K562 (cell line): ENCODE measurements at regions not wholly inside any gene's neighbourhood (a gene's known extent, or its start where the extent isn't known, plus 50 kb on each side); places are given as distances from the start of the nearest gene placed in this dataset.

Experiments
- ATAC-seq: fragments of 200-7000 bp; cut with Tn5 transposase; 3 replicates; pipeline ENCODE4 v1.9.1; 2020; ENCODE audit warnings: moderate library complexity
- BruUV-seq: library from RNA; stranded (reverse); fragments of 400-500 nt; replicated peaks from 2 replicates; lab custom pipeline; 2021; lab: Mats Ljungman, UMichigan
- CTCF ChIA-PET: fragments of 300-600 bp; formaldehyde crosslinking; extraction: SDS; loops from one replicate; lab custom pipeline; 2021; ENCODE audit warnings: low intra/inter-chr PET ratio; lab: Yijun Ruan, JAX
- POLR2A ChIA-PET: fragments of 300-600, 350-650 bp; sonication (Branson Sonifier 250); formaldehyde crosslinking; extraction: SDS; loops from one replicate; lab custom pipeline; 2021; ENCODE audit warnings: antibody characterized with exemption, inconsistent platforms; lab: Yijun Ruan, JAX
- DNase-seq, 4 experiments: peaks; one replicate each; pipeline versions ENCODE4 v3.0.0 to v3.0.0-alpha.2; 2011 to 2018; ENCODE audit warnings: low spot score in 3 of 4, mixed read lengths in 3 of 4; ENCODE audit errors: extremely low read depth in 1 of 4
- FAIRE-seq: peaks from 2 replicates; lab custom pipeline; 2011; peaks lifted over from hg19 to GRCh38; lab: Jason Lieb, UNC
- H2AFZ ChIP-seq: 2 replicates; pipeline ENCODE4 v1.6.0; 2011; ENCODE audit warnings: low read depth, low read length, control low read depth, inconsistent platforms
- H3K27ac ChIP-seq: fragments of 200-600 bp; 3 replicates; pipeline ENCODE4 v1.8.0; 2011; ENCODE audit warnings: low read depth, mild to moderate bottlenecking, control low read depth, inconsistent platforms, low read length, moderate library complexity, mixed read lengths; ENCODE audit errors: extremely low read depth
- H3K27me3 ChIP-seq, 2 experiments: fragments of 300-600 bp in 1 of 2; 2 replicates in 1 of 2; 3 replicates in 1 of 2; pipeline versions ENCODE4 v1.6.0 to v1.8.0; 2011; ENCODE audit warnings: inconsistent platforms in 2 of 2, low read length in 2 of 2, mild to moderate bottlenecking in 1 of 2, mixed read lengths in 1 of 2, moderate library complexity in 1 of 2; ENCODE audit not compliant: control insufficient read depth in 2 of 2, insufficient read depth in 2 of 2
- H3K36me3 ChIP-seq: fragments of 300-600 bp; 3 replicates; pipeline ENCODE4 v1.8.0; 2011; ENCODE audit warnings: mild to moderate bottlenecking, low read length, inconsistent platforms; ENCODE audit not compliant: control insufficient read depth, insufficient read depth
- H3K4me1 ChIP-seq, 2 experiments: fragments of 200-600 bp in 1 of 2; replicated peaks in 1 of 2; 2 replicates in 1 of 2; 3 replicates in 1 of 2; pipeline versions ENCODE4 v1.5.1 to v1.8.0; 2011; ENCODE audit warnings: inconsistent platforms in 2 of 2, low read length in 2 of 2, mild to moderate bottlenecking in 1 of 2, mixed read lengths in 1 of 2, moderate library complexity in 1 of 2; ENCODE audit not compliant: control insufficient read depth in 2 of 2, insufficient read depth in 2 of 2
- H3K4me2 ChIP-seq: 2 replicates; pipeline ENCODE4 v1.6.1; 2011; ENCODE audit warnings: low read length, control low read depth, inconsistent platforms, mixed read lengths; ENCODE audit not compliant: insufficient read depth
- H3K4me3 ChIP-seq: fragments of 200-600 bp; sonication (generic), shearing (Covaris generic); 2 replicates; pipeline ENCODE4 v1.5.1; 2016; ENCODE audit warnings: control low read depth, inconsistent platforms
- H3K79me2 ChIP-seq: fragments of 200-600 bp; 3 replicates; pipeline ENCODE4 v1.8.0; 2011; ENCODE audit warnings: low read length, inconsistent platforms; ENCODE audit not compliant: control insufficient read depth, insufficient read depth
- H3K9ac ChIP-seq, 2 experiments: 2 replicates each; pipeline versions ENCODE4 v1.6.0 to v1.6.1; 2011; ENCODE audit warnings: low read depth in 2 of 2, low read length in 2 of 2, control low read depth in 1 of 2, inconsistent platforms in 1 of 2, mild to moderate bottlenecking in 1 of 2, mixed read lengths in 1 of 2; ENCODE audit not compliant: insufficient read depth in 1 of 2
- H3K9me1 ChIP-seq: one replicate; pipeline ENCODE4 v1.6.0; 2011; ENCODE audit warnings: inconsistent platforms, mild to moderate bottlenecking, low read length, moderate library complexity; ENCODE audit not compliant: control insufficient read depth, insufficient read depth
- H3K9me3 ChIP-seq: replicated peaks from 2 replicates; pipeline ENCODE4 v1.5.1; 2011; ENCODE audit warnings: low read depth, low read length, inconsistent platforms; ENCODE audit not compliant: control insufficient read depth, insufficient read depth
- H4K20me1 ChIP-seq: replicated peaks from 2 replicates; pipeline ENCODE4 v1.6.1; 2011; ENCODE audit warnings: low read length, inconsistent platforms, mixed read lengths; ENCODE audit not compliant: control insufficient read depth, insufficient read depth
- AFF1 ChIP-seq, 2 experiments: fragments of 450-650 bp; IDR thresholded peaks; 2 replicates each; pipeline ENCODE4 v1.6.1; 2018; ENCODE audit warnings: mild to moderate bottlenecking in 2 of 2, low read depth in 1 of 2; ENCODE audit not compliant: partially characterized antibody in 2 of 2
- CBFB ChIP-seq: sonication (generic); formaldehyde crosslinking; IDR thresholded peaks from 2 replicates; pipeline ENCODE4 v1.4.0; 2020; ENCODE audit warnings: mild to moderate bottlenecking, missing genetic modification reagents
- CBX2 ChIP-seq: fragments of 200-600 bp; sonication (generic); IDR thresholded peaks from one replicate; pipeline ENCODE4 v1.6.1; 2012; ENCODE audit warnings: mild to moderate bottlenecking, low read length, inconsistent platforms; ENCODE audit not compliant: insufficient read depth, poor library complexity, severe bottlenecking
- CCNT2 ChIP-seq: IDR thresholded peaks from 2 replicates; pipeline ENCODE4 v1.6.1; 2011; ENCODE audit warnings: borderline replicate concordance, low read depth, mild to moderate bottlenecking, moderate library complexity, mixed read lengths, low read length; ENCODE audit not compliant: insufficient read length; ENCODE audit errors: extremely low read depth
- ELF2 ChIP-seq: fragments of 250-450 bp; sonication (Bioruptor Pico); IDR thresholded peaks from 2 replicates; pipeline ENCODE4 v1.5.0; 2021; ENCODE audit warnings: mild to moderate bottlenecking
- HDAC8 ChIP-seq: fragments of 450-650 bp; IDR thresholded peaks from 2 replicates; pipeline ENCODE4 v1.6.1; 2016; ENCODE audit warnings: mild to moderate bottlenecking, missing genetic modification characterization, moderate library complexity, missing compliant biosample characterization
- NCOR1 ChIP-seq: fragments of 450-650 bp; IDR thresholded peaks from 2 replicates; pipeline ENCODE4 v1.6.1; 2016; ENCODE audit warnings: mild to moderate bottlenecking, moderate library complexity
- POLR2AphosphoS5 ChIP-seq: IDR thresholded peaks from 2 replicates; pipeline ENCODE4 v1.6.1; 2011; ENCODE audit warnings: mild to moderate bottlenecking, low read depth, low read length, moderate library complexity; ENCODE audit not compliant: control insufficient read depth, insufficient read depth
- RBM39 ChIP-seq: fragments of 200-400 bp; formaldehyde crosslinking; optimal IDR thresholded peaks from 2 replicates; pipeline ENCODE3; 2018; ENCODE audit warnings: low read depth, low read length
- RUNX1 ChIP-seq: sonication (generic); IDR thresholded peaks from 2 replicates; pipeline ENCODE4 v1.6.1; 2016; ENCODE audit warnings: antibody characterized with exemption, low read depth
- TEAD4 ChIP-seq, 2 experiments: sonication (generic) in 1 of 2; formaldehyde crosslinking in 1 of 2; IDR thresholded peaks; 2 replicates each; pipeline versions ENCODE4 v1.6.1 to v1.8.0; 2012 to 2022; ENCODE audit warnings: borderline replicate concordance in 1 of 2, inconsistent platforms in 1 of 2, low read length in 1 of 2, mild to moderate bottlenecking in 1 of 2, missing genetic modification reagents in 1 of 2
- THAP12 ChIP-seq: fragments of 250-450 bp; sonication (Bioruptor Pico); IDR thresholded peaks from 2 replicates; pipeline ENCODE4 v1.9.0; 2021; ENCODE audit warnings: mild to moderate bottlenecking, inconsistent platforms
- ZNF583 ChIP-seq: fragments of 250-450 bp; sonication (Bioruptor Pico); IDR thresholded peaks from 2 replicates; pipeline ENCODE4 v1.4.0; 2020
- ZNF668 ChIP-seq: fragments of 250-450 bp; sonication (Bioruptor Pico); IDR thresholded peaks from 2 replicates; pipeline ENCODE4 v1.8.0; 2022; ENCODE audit warnings: mild to moderate bottlenecking, inconsistent platforms
- WGBS: fragments of 100-300 bp; shearing (Covaris generic); methylation state at CpG from one replicate; pipeline ENCODE4 v1.1.6; 2016; ENCODE audit warnings: low coverage, mixed read lengths; ENCODE audit not compliant: insufficient coverage; ENCODE audit errors: missing lambda C conversion rate; 5-methylcytosine and 5-hydroxymethylcytosine counted together
- in situ Hi-C: fragments of 300-500 bp; cut with MboI; formaldehyde crosslinking; loops from 4 replicates; pipeline ENCODE4 v1.15.0; 2018; ENCODE audit warnings: inconsistent platforms, mixed read lengths
- intact Hi-C: fragments of 100-400 bp; cut with micrococcal nuclease; formaldehyde crosslinking; loops from 2 replicates; pipeline ENCODE4 v1.14.2; 2022

GRCh38 chr20:58018590-58018989, 209.9 kb downstream of the ANKRD60 start:
- ChIA-PET CTCF (no interaction called here), POLR2A (no interaction called here)
- peaks cover 12 to 39% of the 10 kb centered on the region in 2 experiments; a peak in 3 of 5 replicates for H3K27me3 ChIP-seq
- no peaks in the 10 kb centered on the region for H3K9me3 ChIP-seq
- BruUV-seq = no TSS peak
- TF ChIP-seq ELF2 (CRISPR knock-in tag) (no peak), THAP12 (CRISPR knock-in tag) (no peak), HDAC8 (tag) (no peak), ZNF583 (CRISPR knock-in tag) (no peak), CCNT2 (no peak), TEAD4 (IDR thresholded peaks at IDR 0.05; ENCODE audit: low read length) (no peak), TEAD4 (CRISPR knock-in tag; IDR thresholded peaks at IDR 0.05; ENCODE audit: borderline replicate concordance) (no peak), CBFB (CRISPR knock-in tag) (no peak), RUNX1 (no peak), NCOR1 (no peak), ZNF668 (CRISPR knock-in tag) (no peak), AFF1 (IDR thresholded peaks at IDR 0.05; ENCODE audit: low read depth in 1 of 2, partially characterized antibody in 2 of 2) (no peak), CBX2 (no peak), POLR2AphosphoS5 (no peak), RBM39 (no peak)
- H3K9ac ChIP-seq = no peak overlapping the region
- DNase-seq (no peak), FAIRE-seq (no peak), ATAC-seq (no peak)
- intact Hi-C loops (no loop called here), in situ Hi-C loops (no loop called here)
- WGBS = 1% methylated on average over 7 of the region's 8 CpGs
- H3K4me3 ChIP-seq = no peak overlapping the region
- no peaks in the 10 kb centered on the region for H3K9me1 ChIP-seq
- H2AFZ ChIP-seq = no peak overlapping the region
- H3K27ac ChIP-seq = no peak overlapping the region
- no peaks in the 10 kb centered on the region for H3K79me2 ChIP-seq
- H4K20me1 ChIP-seq = no peaks in the 10 kb centered on the region; the same call in 1 of the 2 replicates
- H3K36me3 ChIP-seq = no peaks in the 10 kb centered on the region
- H3K4me1 ChIP-seq = no peaks in the 10 kb centered on the region
- H3K4me2 ChIP-seq = no peak overlapping the region
